ENCODE measurements at regions not wholly inside any gene's neighbourhood (a gene's known extent, or its start where the extent isn't known, plus 50 kb on each side); places are given as distances from the start of the nearest gene placed in this dataset.
"Not testable (repeated sequence)": the region's sequence is repeated elsewhere in the genome, so short reads cannot be mapped to it uniquely, and the experiment has no call there.

DNA sequence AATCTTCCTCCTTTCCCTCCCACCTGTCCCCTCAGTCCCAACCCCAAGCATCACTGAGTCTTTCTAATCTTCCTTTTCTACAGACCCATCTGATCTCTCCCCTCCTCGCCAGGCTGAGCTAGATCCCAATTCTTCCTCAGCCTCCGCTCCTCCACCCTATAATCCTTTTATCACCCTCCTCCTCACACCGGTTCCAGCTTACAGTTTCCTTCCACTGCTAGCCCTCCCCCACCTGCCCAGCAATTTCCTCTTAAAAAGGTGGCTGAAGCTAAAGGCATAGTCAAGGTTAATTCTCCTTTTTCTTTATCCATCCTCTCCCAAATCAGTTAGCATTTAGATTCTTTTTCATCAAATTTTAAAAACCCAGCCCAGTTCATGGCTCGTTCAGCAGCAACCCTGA is 470.6 kb upstream of the NUDT12 start:
- not testable (repeated sequence) for H3K9me3 ChIP-seq (ENCODE audit: low read length); H3K4me1 ChIP-seq (ENCODE audit: insufficient read depth, low read length); H3K36me3 ChIP-seq (ENCODE audit: insufficient read depth, low read length); H3K27me3 ChIP-seq (ENCODE audit: insufficient read depth, low read length); H2AFZ ChIP-seq (ENCODE audit: low read depth, low read length); H3K4me3 ChIP-seq (ENCODE audit: low read length)

DNA sequence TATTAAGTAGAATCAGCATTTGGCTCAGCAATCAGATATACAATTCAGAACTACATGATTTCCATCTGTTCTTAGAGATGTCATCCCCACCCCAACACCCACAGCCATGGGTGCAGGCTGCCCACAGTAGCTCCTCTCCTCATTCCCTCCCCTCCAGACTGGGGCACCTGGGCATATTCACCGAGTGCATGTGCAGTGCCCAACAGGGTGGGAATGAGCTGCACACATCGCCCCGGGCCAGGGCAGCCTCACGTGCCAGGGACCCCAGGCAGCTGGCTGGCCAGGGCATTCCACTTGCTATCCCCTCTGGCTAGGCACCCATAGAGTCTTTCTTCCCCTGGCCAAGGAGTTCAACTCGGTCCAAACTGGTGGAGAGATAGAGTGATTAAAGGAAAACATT is 461.9 kb upstream of the NUDT12 start:
- Histone ChIP-seq H2AFZ (ENCODE audit: low read depth, low read length) (no peak overlapping the region), H3K4me3 (ENCODE audit: low read length) (no peak overlapping the region), H3K36me3 (ENCODE audit: insufficient read depth, low read length) (no peaks in the 10 kb centered on the region), H3K4me1 (ENCODE audit: insufficient read depth, low read length) (no peaks in the 10 kb centered on the region), H3K9me3 (ENCODE audit: low read length) (no peaks in the 10 kb centered on the region), H3K27me3 (ENCODE audit: insufficient read depth, low read length) (no peaks in the 10 kb centered on the region)

DNA sequence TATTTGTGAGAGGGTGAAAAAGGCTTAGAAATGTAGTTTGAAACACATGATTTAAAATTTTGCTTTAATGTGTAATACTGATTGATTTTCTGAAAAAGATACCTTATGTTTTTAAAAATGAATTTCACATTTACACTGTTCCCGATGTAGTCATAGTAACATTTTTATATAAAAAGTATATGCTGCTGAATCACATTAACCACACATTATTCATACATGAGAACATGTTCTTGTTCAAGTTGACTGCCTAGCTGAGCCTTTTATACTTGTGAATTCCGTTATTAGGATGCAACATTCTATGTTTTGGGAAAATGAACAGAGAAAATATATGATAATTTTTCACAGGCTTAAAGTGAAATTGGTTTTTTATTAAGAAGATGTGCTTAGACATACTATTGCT is 461.1 kb upstream of the NUDT12 start:
- no peaks in the 10 kb centered on the region for H3K27me3 ChIP-seq (ENCODE audit: insufficient read depth, low read length)
- H3K4me3 ChIP-seq (ENCODE audit: low read length): no peak overlapping the region
- H2AFZ ChIP-seq (ENCODE audit: low read depth, low read length): no peak overlapping the region
- H3K36me3 ChIP-seq (ENCODE audit: insufficient read depth, low read length): no peaks in the 10 kb centered on the region
- no peaks in the 10 kb centered on the region for H3K4me1 ChIP-seq (ENCODE audit: insufficient read depth, low read length)
- H3K9me3 ChIP-seq (ENCODE audit: low read length): no peaks in the 10 kb centered on the region

DNA sequence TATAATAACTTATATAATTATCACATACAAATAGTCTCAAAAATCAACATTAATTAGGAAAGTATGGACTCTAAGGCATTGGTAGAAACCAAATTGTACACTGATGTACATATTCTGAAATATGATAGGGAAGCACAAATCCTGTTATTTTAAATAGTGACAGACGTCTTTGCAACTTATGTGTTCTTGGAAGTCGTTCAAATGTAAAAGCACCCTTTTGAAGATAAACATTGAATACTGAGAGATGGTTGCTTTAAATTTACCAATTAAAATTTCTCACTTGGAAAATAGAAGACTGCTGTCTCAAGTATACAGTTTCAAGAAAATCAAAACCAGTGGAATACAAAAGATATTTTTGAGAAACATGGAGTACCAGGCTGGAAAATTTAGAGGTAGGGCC is 457.4 kb upstream of the NUDT12 start:
- Histone ChIP-seq H3K27me3 (ENCODE audit: insufficient read depth, low read length) (no peaks in the 10 kb centered on the region), H3K4me3 (ENCODE audit: low read length) (no peak overlapping the region), H3K9me3 (ENCODE audit: low read length) (peaks cover 3% of the 10 kb centered on the region), H3K36me3 (ENCODE audit: insufficient read depth, low read length) (no peaks in the 10 kb centered on the region), H2AFZ (ENCODE audit: low read depth, low read length) (no peak overlapping the region), H3K4me1 (ENCODE audit: insufficient read depth, low read length) (no peaks in the 10 kb centered on the region)

DNA sequence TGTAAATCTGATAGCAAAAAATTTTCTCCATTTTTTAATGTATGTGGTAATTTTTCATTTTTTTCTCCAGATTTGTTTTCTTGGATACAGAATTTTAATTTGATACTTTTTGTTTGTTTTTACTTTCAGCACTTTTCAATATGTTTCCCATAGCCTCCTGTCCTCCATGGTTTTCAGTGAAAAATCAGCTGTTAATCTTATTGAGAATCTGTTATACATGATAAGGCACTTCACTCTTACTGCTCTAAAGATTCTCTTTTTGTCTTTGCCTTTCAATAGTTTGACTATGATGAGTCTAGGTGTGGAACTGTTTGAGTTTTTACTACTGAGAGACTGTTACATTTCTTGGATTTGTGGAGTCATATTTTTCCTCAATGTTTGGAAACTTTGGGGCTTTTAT is 455.7 kb upstream of the NUDT12 start:
- Histone ChIP-seq H3K27me3 (ENCODE audit: insufficient read depth, low read length) (no peaks in the 10 kb centered on the region), H2AFZ (ENCODE audit: low read depth, low read length) (no peak overlapping the region), H3K9me3 (ENCODE audit: low read length) (peaks cover 3% of the 10 kb centered on the region), H3K4me1 (ENCODE audit: insufficient read depth, low read length) (no peaks in the 10 kb centered on the region), H3K4me3 (ENCODE audit: low read length) (no peak overlapping the region), H3K36me3 (ENCODE audit: insufficient read depth, low read length) (no peaks in the 10 kb centered on the region)

DNA sequence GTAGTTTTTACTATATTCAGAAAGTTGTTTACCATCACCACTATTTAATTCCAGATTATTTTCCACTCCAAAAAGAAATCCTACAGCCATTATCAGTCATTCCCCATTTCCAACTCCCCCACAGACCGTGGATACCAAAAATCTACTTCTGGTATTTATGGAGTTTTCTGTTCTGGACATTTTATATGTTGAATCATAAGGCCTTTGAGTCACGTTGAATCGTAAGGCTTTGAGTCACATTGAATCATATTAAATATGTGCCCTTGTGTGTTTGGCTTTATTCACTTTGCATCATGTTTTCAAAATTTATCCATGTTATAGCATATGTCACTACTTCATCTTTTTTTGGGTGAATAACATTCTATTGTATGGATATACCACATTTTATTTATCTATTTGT is 454.1 kb upstream of the NUDT12 start:
- Histone ChIP-seq H3K36me3 (ENCODE audit: insufficient read depth, low read length) (no peaks in the 10 kb centered on the region), H3K27me3 (ENCODE audit: insufficient read depth, low read length) (no peaks in the 10 kb centered on the region), H2AFZ (ENCODE audit: low read depth, low read length) (no peak overlapping the region), H3K4me1 (ENCODE audit: insufficient read depth, low read length) (no peaks in the 10 kb centered on the region), H3K9me3 (ENCODE audit: low read length) (peaks cover 3% of the 10 kb centered on the region), H3K4me3 (ENCODE audit: low read length) (no peak overlapping the region)

DNA sequence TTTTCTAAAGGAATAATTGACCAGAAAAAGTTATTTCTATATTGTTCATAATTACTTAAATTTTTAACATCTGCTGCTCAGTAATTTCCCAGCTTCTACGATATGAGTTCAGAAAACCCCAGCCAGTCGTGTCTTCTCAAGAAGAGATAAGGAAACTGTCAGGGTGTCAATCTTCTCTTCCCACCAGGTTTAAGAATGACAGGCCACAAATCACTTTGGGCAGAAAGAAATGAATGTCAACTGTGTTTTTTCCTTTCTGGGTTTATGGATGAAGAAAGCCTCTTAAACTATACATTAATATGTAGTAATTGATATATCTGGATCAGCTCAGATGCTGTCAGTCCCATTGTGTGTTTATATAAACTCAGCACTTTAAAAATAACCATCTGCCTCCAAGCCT is 453.2 kb upstream of the NUDT12 start:
- no peaks in the 10 kb centered on the region for H3K27me3 ChIP-seq (ENCODE audit: insufficient read depth, low read length)
- no peaks in the 10 kb centered on the region for H3K4me1 ChIP-seq (ENCODE audit: insufficient read depth, low read length)
- no peak overlapping the region for H2AFZ ChIP-seq (ENCODE audit: low read depth, low read length)
- peaks cover 3% of the 10 kb centered on the region for H3K9me3 ChIP-seq (ENCODE audit: low read length)
- no peaks in the 10 kb centered on the region for H3K36me3 ChIP-seq (ENCODE audit: insufficient read depth, low read length)
- no peak overlapping the region for H3K4me3 ChIP-seq (ENCODE audit: low read length)

DNA sequence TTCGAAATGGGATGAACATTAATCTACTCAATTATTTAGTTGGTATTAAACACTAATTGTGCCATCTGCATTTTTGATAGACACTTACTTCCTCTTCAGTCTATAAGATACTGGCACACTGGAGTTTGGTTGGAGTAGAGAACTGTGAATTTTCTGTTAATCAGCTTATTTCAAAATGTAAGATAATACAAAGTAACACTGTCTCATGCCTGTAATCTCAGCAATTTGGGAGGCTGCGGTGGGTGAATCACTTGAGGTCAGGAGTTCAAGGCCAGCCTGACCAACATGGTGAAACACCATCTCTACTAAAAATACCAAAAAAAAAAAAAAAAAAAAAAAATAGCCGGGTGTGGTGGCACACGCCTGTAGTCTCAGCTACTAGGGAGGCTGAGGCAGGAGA is 440.2 kb upstream of the NUDT12 start:
- not testable (repeated sequence) for H2AFZ ChIP-seq (ENCODE audit: low read depth, low read length); H3K9me3 ChIP-seq (ENCODE audit: low read length); H3K4me3 ChIP-seq (ENCODE audit: low read length); H3K4me1 ChIP-seq (ENCODE audit: insufficient read depth, low read length); H3K36me3 ChIP-seq (ENCODE audit: insufficient read depth, low read length); H3K27me3 ChIP-seq (ENCODE audit: insufficient read depth, low read length)

DNA sequence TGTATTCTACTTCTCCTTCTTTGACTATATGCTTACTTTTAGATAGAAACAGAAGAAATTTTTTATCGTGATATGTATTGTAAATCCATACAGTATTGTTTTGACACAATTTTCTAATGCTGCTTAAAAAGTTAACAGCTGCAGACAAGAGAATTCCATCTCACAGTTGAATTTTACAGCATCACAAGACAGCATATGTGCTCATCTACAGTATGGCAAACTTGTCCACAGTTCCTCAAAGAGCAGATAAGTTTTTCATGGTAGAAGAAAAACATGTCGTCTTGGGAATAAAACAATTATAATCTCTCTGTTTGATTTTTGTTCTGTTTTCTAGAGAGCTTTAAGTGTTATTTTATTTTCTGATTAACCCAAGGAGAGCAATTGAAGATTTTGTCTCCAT is 438.5 kb upstream of the NUDT12 start:
- Histone ChIP-seq H3K9me3 (ENCODE audit: low read length) (no peaks in the 10 kb centered on the region), H3K4me3 (ENCODE audit: low read length) (no peak overlapping the region), H3K36me3 (ENCODE audit: insufficient read depth, low read length) (no peaks in the 10 kb centered on the region), H3K27me3 (ENCODE audit: insufficient read depth, low read length) (no peaks in the 10 kb centered on the region), H3K4me1 (ENCODE audit: insufficient read depth, low read length) (no peaks in the 10 kb centered on the region), H2AFZ (ENCODE audit: low read depth, low read length) (no peak overlapping the region)

DNA sequence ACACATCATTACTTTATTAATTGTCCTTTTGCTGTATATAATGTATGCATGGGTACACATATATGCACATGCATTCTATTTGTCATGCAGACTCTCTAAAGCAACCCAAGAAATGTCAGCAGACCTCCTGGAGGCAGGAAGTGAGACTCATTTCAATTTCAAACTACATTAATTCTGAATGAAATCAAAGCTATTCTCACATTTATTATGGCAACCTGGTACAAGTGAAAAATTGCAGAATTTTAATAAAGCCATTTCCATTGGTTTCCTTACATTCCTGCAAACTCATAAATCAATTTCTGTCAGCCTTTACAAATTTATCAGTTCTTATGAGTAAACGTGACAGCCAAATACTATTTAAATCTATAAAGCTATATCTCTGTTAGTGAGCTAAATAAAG is 430.4 kb upstream of the NUDT12 start:
- Histone ChIP-seq H3K4me3 (ENCODE audit: low read length) (no peak overlapping the region), H3K9me3 (ENCODE audit: low read length) (no peaks in the 10 kb centered on the region), H2AFZ (ENCODE audit: low read depth, low read length) (no peak overlapping the region), H3K36me3 (ENCODE audit: insufficient read depth, low read length) (no peaks in the 10 kb centered on the region), H3K27me3 (ENCODE audit: insufficient read depth, low read length) (no peaks in the 10 kb centered on the region), H3K4me1 (ENCODE audit: insufficient read depth, low read length) (no peaks in the 10 kb centered on the region)

DNA sequence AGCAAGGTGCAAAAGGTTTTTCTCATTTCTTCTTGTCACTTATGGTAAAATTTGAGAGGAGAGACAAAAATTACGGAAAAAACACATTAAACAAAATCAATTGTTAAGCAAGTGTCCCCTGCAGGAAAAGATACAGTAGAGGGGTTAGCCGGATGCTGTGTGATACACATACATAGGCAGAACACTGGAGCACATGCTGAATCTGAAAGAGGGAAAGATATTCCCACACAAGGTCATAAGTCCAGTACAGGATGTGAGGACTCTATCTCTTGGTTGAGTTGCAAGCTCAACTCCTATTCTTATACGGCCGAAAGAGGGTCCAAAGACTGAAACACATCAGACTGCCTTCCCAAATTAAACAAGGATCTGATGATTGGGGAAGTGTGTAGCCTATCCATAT is 427.5 kb upstream of the NUDT12 start:
- no peaks in the 10 kb centered on the region for H3K4me1 ChIP-seq (ENCODE audit: insufficient read depth, low read length)
- no peaks in the 10 kb centered on the region for H3K9me3 ChIP-seq (ENCODE audit: low read length)
- no peak overlapping the region for H2AFZ ChIP-seq (ENCODE audit: low read depth, low read length)
- H3K27me3 ChIP-seq (ENCODE audit: insufficient read depth, low read length): no peaks in the 10 kb centered on the region
- H3K4me3 ChIP-seq (ENCODE audit: low read length): no peak overlapping the region
- H3K36me3 ChIP-seq (ENCODE audit: insufficient read depth, low read length): no peaks in the 10 kb centered on the region

DNA sequence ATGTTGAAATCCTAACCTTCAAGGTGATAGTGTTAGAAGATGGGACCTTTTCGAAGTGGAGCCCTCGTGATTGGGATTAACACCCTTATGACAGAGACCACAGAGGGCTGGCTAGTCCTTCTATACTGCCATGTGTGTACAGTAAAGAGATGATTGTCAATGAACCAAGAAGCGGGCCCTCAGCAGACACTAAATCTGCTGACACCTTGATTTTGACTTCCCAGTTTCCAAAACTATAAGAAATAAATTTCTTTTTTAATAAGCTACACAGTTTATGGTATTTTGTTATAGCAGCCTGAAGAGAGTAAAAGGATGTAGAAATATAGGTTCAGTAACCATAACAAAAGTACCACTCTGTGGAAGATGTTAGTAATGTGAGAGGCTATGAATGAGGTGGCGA is 419.0 kb upstream of the NUDT12 start:
- no peaks in the 10 kb centered on the region for H3K4me1 ChIP-seq (ENCODE audit: insufficient read depth, low read length)
- no peaks in the 10 kb centered on the region for H3K36me3 ChIP-seq (ENCODE audit: insufficient read depth, low read length)
- no peak overlapping the region for H2AFZ ChIP-seq (ENCODE audit: low read depth, low read length)
- H3K27me3 ChIP-seq (ENCODE audit: insufficient read depth, low read length): no peaks in the 10 kb centered on the region
- no peak overlapping the region for H3K4me3 ChIP-seq (ENCODE audit: low read length)
- no peaks in the 10 kb centered on the region for H3K9me3 ChIP-seq (ENCODE audit: low read length)

DNA sequence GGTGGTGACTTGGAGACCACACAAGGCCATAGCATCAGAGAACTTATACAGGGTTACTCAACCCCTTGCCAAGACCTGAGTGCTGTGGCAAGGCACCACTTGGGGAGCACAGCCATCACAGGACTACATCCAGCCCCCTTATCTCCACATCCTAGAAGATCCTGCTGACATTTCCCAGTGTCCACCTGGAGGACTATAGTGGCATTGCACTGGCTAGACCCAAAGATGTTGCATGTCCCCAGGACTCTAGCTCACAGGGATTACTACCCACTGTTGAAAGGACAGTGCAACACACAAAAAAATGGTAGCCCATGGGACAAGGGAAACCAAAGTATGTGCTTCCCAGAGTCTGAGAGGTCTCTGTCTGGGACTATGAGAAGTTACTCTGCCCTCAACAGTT is 411.1 kb upstream of the NUDT12 start:
- Histone ChIP-seq H3K27me3 (ENCODE audit: insufficient read depth, low read length) (no peaks in the 10 kb centered on the region), H2AFZ (ENCODE audit: low read depth, low read length) (no peak overlapping the region), H3K4me3 (ENCODE audit: low read length) (no peak overlapping the region), H3K4me1 (ENCODE audit: insufficient read depth, low read length) (no peaks in the 10 kb centered on the region), H3K9me3 (ENCODE audit: low read length) (peaks cover 5% of the 10 kb centered on the region), H3K36me3 (ENCODE audit: insufficient read depth, low read length) (no peaks in the 10 kb centered on the region)

DNA sequence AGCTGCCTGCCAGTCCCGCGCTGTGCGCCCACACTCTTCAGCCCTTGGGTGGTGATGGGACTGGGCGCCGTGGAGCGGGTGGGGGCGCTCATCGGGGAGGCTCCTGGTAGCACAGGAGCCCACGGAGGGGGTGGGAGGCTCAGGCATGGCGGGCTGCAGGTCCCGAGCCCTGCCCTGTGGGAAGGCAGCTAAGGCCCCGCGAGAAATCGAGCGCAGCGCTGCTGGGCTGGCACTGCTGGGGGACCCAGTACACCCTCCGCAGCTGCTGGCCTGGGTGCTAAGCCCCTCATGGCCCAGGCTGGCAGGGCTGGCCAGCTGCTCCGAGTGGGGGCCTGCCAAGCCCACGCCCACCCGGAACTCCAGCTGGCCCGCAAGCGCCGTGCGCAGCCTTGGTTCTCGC is 403.7 kb upstream of the NUDT12 start:
- not testable (repeated sequence) for H2AFZ ChIP-seq (ENCODE audit: low read depth, low read length); H3K9me3 ChIP-seq (ENCODE audit: low read length); H3K36me3 ChIP-seq (ENCODE audit: insufficient read depth, low read length); H3K27me3 ChIP-seq (ENCODE audit: insufficient read depth, low read length); H3K4me1 ChIP-seq (ENCODE audit: insufficient read depth, low read length); H3K4me3 ChIP-seq (ENCODE audit: low read length)

DNA sequence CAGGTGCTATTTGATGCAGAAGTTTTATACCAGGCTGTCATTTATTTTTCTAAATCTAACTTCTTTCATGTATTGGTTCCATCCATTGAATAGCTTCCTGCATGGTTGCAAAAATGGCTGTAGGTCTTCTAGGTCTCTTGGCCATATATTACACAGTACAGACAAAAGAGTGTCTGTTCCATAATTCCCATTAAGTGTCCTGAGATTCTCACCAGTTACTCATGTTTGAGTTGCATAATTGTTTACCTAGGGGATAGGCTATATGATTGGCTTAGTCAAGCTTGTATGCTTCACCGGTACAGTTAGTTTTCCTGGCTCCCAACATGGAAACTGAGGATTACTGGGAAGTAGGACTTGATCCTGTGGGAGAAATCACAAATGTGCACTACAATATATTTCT is 399.4 kb upstream of the NUDT12 start:
- Histone ChIP-seq H3K27me3 (ENCODE audit: insufficient read depth, low read length) (no peaks in the 10 kb centered on the region), H2AFZ (ENCODE audit: low read depth, low read length) (no peak overlapping the region)

More for the DNA sequence above, 399.4 kb upstream of the NUDT12 start:
- Histone ChIP-seq H3K4me1 (ENCODE audit: insufficient read depth, low read length) (no peaks in the 10 kb centered on the region), H3K9me3 (ENCODE audit: low read length) (no peaks in the 10 kb centered on the region), H3K4me3 (ENCODE audit: low read length) (no peak overlapping the region), H3K36me3 (ENCODE audit: insufficient read depth, low read length) (no peaks in the 10 kb centered on the region)

Data from neuron (in vitro differentiated cells).